ENCODE measurements at regions not wholly inside any gene's neighbourhood (a gene's known extent, or its start where the extent isn't known, plus 50 kb on each side); places are given as distances from the start of the nearest gene placed in this dataset.
"Not testable (repeated sequence)": the region's sequence is repeated elsewhere in the genome, so short reads cannot be mapped to it uniquely, and the experiment has no call there.

DNA sequence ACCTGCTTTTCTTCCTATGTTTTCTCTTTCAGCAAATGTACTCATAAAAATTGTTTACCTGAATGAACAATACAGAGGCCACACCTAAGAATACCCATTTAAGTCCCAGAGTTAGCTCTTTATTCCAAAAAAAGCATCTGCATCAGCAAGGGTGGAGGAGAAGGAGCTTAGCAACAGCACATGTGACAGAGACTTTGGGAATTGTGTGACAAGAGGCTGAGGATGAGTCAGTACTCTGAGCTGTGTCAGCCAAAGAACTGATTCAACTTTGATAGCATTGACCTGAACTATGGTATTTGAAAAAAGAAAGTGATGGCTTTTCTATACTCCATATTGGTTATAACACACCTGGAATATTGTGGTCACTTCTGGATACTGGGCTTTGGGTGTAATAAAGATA, 162.7 kb downstream of the ZNF648 start:
- no peak for DNase-seq (ENCODE audit: low read depth, low spot score)
- H3K9me3 ChIP-seq (ENCODE audit: insufficient read depth, low read length), result no peaks in the 10 kb centered on the region
- no peak overlapping the region for H3K9ac ChIP-seq (ENCODE audit: insufficient read length, low read depth)
- H3K4me1 ChIP-seq (ENCODE audit: insufficient read depth, insufficient read length), result no peaks in the 10 kb centered on the region
- H3K27me3 ChIP-seq (ENCODE audit: insufficient read depth, insufficient read length), result no peaks in the 10 kb centered on the region
- no peaks in the 10 kb centered on the region for H3K36me3 ChIP-seq (ENCODE audit: insufficient read depth, insufficient read length, low read length)
- H3K4me3 ChIP-seq (ENCODE audit: insufficient read length, low read depth), result no peak overlapping the region
- TF ChIP-seq SUZ12 (IDR thresholded peaks at IDR 0.05; ENCODE audit: extremely low read depth, insufficient read depth, insufficient read length), result no peak

- Histone ChIP-seq H3K9ac (ENCODE audit: insufficient read length, low read depth) (no peak overlapping the region), H3K36me3 (ENCODE audit: insufficient read depth, insufficient read length, low read length) (no peaks in the 10 kb centered on the region), H3K4me3 (ENCODE audit: insufficient read length, low read depth) (no peak overlapping the region), H3K4me1 (ENCODE audit: insufficient read depth, insufficient read length) (no peaks in the 10 kb centered on the region), H3K9me3 (ENCODE audit: insufficient read depth, low read length) (no peaks in the 10 kb centered on the region), H3K27me3 (ENCODE audit: insufficient read depth, insufficient read length) (no peaks in the 10 kb centered on the region)
- DNase-seq (ENCODE audit: low read depth, low spot score), result no peak
- TF ChIP-seq SUZ12 (IDR thresholded peaks at IDR 0.05; ENCODE audit: extremely low read depth, insufficient read depth, insufficient read length) (no peak), ZNF274 (IDR thresholded peaks at IDR 0.05; ENCODE audit: low read depth, low read length) (no peak), YY1 (IDR thresholded peaks at IDR 0.05; ENCODE audit: insufficient read depth, insufficient read length) (no peak)
Observed at GRCh38 chr1:181896824-181897223, 164.7 kb downstream of the ZNF648 start.

DNA sequence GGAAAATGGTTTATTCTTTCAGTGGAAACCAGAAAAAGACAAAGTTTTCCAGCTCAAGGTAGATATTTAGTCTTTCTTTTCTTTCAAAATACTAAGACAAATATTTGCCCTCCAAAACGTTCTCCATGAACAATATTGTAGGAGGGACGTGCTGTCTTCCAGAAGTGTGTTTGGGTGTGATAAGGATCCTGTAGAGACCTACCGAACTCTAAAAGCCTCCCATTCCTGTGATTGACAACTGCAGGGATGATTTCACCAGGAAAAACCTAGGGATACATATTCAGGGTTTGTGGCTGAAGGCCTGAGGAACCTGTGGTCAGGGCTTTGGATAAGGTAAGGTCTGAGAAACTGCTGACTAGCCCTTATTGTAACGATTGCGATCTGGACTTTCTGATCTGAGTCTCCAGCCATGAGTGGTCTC, 167.1 kb downstream of the ZNF648 start:
- DNase-seq (ENCODE audit: low read depth, low spot score), result no peak
- no peaks in the 10 kb centered on the region for H3K27me3 ChIP-seq (ENCODE audit: insufficient read depth, insufficient read length)
- TF ChIP-seq YY1 (IDR thresholded peaks at IDR 0.05; ENCODE audit: insufficient read depth, insufficient read length) (no peak), SUZ12 (IDR thresholded peaks at IDR 0.05; ENCODE audit: extremely low read depth, insufficient read depth, insufficient read length) (no peak), ZNF274 (IDR thresholded peaks at IDR 0.05; ENCODE audit: low read depth, low read length) (no peak)

GRCh38 chr1:181893937-181894336, 167.6 kb downstream of the ZNF648 start:
- Histone ChIP-seq H3K9ac (ENCODE audit: insufficient read length, low read depth) (no peak overlapping the region), H3K36me3 (ENCODE audit: insufficient read depth, insufficient read length, low read length) (no peaks in the 10 kb centered on the region)
- no peak for DNase-seq (ENCODE audit: low read depth, low spot score)

More for the DNA sequence above, 167.1 kb downstream of the ZNF648 start:
- no peaks in the 10 kb centered on the region for H3K36me3 ChIP-seq (ENCODE audit: insufficient read depth, insufficient read length, low read length)
- H3K4me3 ChIP-seq (ENCODE audit: insufficient read length, low read depth), result no peak overlapping the region
- no peaks in the 10 kb centered on the region for H3K4me1 ChIP-seq (ENCODE audit: insufficient read depth, insufficient read length)
- H3K9me3 ChIP-seq (ENCODE audit: insufficient read depth, low read length), result no peaks in the 10 kb centered on the region
- no peak overlapping the region for H3K9ac ChIP-seq (ENCODE audit: insufficient read length, low read depth)

DNA sequence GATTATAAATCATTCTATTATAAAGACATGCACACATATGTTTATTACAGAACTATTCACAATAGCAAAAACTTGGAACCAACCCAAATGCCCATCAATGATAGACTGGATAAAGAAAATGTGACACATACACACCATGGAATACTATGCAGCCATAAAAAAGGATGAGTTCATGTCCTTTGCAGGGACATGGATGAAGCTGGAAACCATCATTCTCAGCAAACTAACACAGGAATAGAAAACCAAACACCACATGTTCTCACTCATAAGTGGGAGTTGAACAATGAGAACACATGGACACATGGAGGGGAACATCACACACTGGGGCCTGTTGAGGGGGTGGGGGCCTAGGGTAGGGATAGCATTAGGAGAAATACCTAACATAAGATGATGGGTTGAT, 168.4 kb downstream of the ZNF648 start:
- not testable (repeated sequence) for H3K4me3 ChIP-seq (ENCODE audit: insufficient read length, low read depth); H3K27me3 ChIP-seq (ENCODE audit: insufficient read depth, insufficient read length); DNase-seq (ENCODE audit: low read depth, low spot score); H3K36me3 ChIP-seq (ENCODE audit: insufficient read depth, insufficient read length, low read length); H3K9me3 ChIP-seq (ENCODE audit: insufficient read depth, low read length); H3K4me1 ChIP-seq (ENCODE audit: insufficient read depth, insufficient read length); H3K9ac ChIP-seq (ENCODE audit: insufficient read length, low read depth)

More at GRCh38 chr1:181893937-181894336, 167.6 kb downstream of the ZNF648 start:
- Histone ChIP-seq H3K27me3 (ENCODE audit: insufficient read depth, insufficient read length) (no peaks in the 10 kb centered on the region), H3K9me3 (ENCODE audit: insufficient read depth, low read length) (no peaks in the 10 kb centered on the region), H3K4me1 (ENCODE audit: insufficient read depth, insufficient read length) (no peaks in the 10 kb centered on the region), H3K4me3 (ENCODE audit: insufficient read length, low read depth) (no peak overlapping the region)
- TF ChIP-seq ZNF274 (IDR thresholded peaks at IDR 0.05; ENCODE audit: low read depth, low read length), result no peak
- TF ChIP-seq SUZ12 (IDR thresholded peaks at IDR 0.05; ENCODE audit: extremely low read depth, insufficient read depth, insufficient read length), result no peak
- no peak for TF ChIP-seq YY1 (IDR thresholded peaks at IDR 0.05; ENCODE audit: insufficient read depth, insufficient read length)

DNA sequence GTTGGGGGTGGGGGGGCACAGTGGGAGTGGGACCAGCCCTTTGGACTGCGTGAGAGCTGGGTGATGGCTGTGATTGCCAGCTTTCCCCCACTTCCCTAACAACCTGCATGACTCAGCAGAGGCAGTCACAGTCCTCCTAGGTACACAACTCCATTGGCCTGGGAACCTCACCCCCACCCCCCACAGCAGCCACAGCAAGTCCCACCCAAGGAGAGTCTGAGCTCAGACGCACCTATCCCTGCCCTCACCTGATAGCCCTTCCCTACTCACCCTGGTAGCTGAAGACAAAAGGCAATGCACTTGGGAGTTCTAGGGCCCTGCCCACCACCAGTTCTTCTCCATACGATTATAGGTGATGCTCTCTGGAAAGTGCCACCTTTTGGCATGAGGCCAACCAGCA, 188.9 kb downstream of the ZNF648 start:
- Histone ChIP-seq H3K4me1 (ENCODE audit: insufficient read depth, insufficient read length) (no peaks in the 10 kb centered on the region), H3K9me3 (ENCODE audit: insufficient read depth, low read length) (peaks cover 15% of the 10 kb centered on the region; the same call in 1 of the 2 replicates), H3K4me3 (ENCODE audit: insufficient read length, low read depth) (no peak overlapping the region), H3K27me3 (ENCODE audit: insufficient read depth, insufficient read length) (no peaks in the 10 kb centered on the region), H3K9ac (ENCODE audit: insufficient read length, low read depth) (no peak overlapping the region), H3K36me3 (ENCODE audit: insufficient read depth, insufficient read length, low read length) (no peaks in the 10 kb centered on the region)
- TF ChIP-seq ZNF274 (IDR thresholded peaks at IDR 0.05; ENCODE audit: low read depth, low read length), result no peak
- TF ChIP-seq SUZ12 (IDR thresholded peaks at IDR 0.05; ENCODE audit: extremely low read depth, insufficient read depth, insufficient read length), result no peak
- TF ChIP-seq YY1 (IDR thresholded peaks at IDR 0.05; ENCODE audit: insufficient read depth, insufficient read length), result no peak
- DNase-seq (ENCODE audit: low read depth, low spot score), result no peak

DNA sequence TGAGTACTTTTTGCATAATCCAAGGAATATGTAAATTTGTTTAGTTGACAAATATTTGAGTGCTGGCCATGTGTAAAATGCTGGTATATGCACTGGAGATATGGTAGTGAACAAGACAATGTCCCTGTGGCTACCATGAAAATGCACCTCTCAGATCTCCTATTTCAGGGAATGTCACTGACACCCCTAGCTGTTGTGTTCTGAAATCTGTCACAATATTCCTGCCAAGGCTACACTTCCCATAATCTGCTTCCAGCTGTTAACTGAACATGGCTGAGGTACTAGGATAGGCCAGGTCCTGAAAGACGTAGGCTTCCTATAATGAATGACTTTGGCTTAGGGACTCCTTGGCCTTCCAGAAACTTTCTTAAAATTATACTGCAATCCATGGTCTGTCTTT, 197.8 kb downstream of the ZNF648 start:
- no peaks in the 10 kb centered on the region for H3K4me1 ChIP-seq (ENCODE audit: insufficient read depth, insufficient read length)
- no peak for DNase-seq (ENCODE audit: low read depth, low spot score)
- TF ChIP-seq YY1 (IDR thresholded peaks at IDR 0.05; ENCODE audit: insufficient read depth, insufficient read length) (no peak), ZNF274 (IDR thresholded peaks at IDR 0.05; ENCODE audit: low read depth, low read length) (no peak), SUZ12 (IDR thresholded peaks at IDR 0.05; ENCODE audit: extremely low read depth, insufficient read depth, insufficient read length) (no peak)
- no peaks in the 10 kb centered on the region for H3K36me3 ChIP-seq (ENCODE audit: insufficient read depth, insufficient read length, low read length)
- H3K4me3 ChIP-seq (ENCODE audit: insufficient read length, low read depth), result no peak overlapping the region
- H3K9ac ChIP-seq (ENCODE audit: insufficient read length, low read depth), result no peak overlapping the region
- no peaks in the 10 kb centered on the region for H3K27me3 ChIP-seq (ENCODE audit: insufficient read depth, insufficient read length)
- no peaks in the 10 kb centered on the region for H3K9me3 ChIP-seq (ENCODE audit: insufficient read depth, low read length)

DNA sequence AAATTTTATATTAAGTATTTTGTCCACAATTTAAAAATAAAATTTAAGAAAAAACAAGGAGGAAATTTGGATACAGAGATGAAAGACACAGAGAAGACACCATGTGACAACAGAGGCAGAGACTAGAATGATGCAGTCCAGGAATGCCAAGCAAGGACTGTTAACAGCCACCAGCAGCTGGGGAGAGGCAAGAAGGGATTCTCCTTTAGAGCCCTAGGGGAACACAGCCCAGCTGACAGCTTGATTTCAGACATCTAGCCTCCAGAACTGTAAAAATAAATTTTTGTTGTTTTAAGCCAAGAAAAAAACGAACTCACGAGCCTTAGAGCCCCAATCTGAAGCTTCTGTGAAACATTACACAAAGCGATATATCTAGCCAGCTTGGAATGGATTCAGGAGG, 198.5 kb downstream of the ZNF648 start:
- H3K4me3 ChIP-seq (ENCODE audit: insufficient read length, low read depth), result no peak overlapping the region
- H3K36me3 ChIP-seq (ENCODE audit: insufficient read depth, insufficient read length, low read length), result no peaks in the 10 kb centered on the region
- H3K9me3 ChIP-seq (ENCODE audit: insufficient read depth, low read length), result no peaks in the 10 kb centered on the region
- no peak overlapping the region for H3K9ac ChIP-seq (ENCODE audit: insufficient read length, low read depth)
- DNase-seq (ENCODE audit: low read depth, low spot score), result no peak
- TF ChIP-seq YY1 (IDR thresholded peaks at IDR 0.05; ENCODE audit: insufficient read depth, insufficient read length), result no peak
- TF ChIP-seq SUZ12 (IDR thresholded peaks at IDR 0.05; ENCODE audit: extremely low read depth, insufficient read depth, insufficient read length), result no peak
- no peak for TF ChIP-seq ZNF274 (IDR thresholded peaks at IDR 0.05; ENCODE audit: low read depth, low read length)
- no peaks in the 10 kb centered on the region for H3K27me3 ChIP-seq (ENCODE audit: insufficient read depth, insufficient read length)
- H3K4me1 ChIP-seq (ENCODE audit: insufficient read depth, insufficient read length), result no peaks in the 10 kb centered on the region

All from NT2/D1 (cell line).